Neutrophil (primary cell): ENCODE measurements at regions not wholly inside any gene's neighbourhood (a gene's known extent, or its start where the extent isn't known, plus 50 kb on each side); places are given as distances from the start of the nearest gene placed in this dataset.

Experiments
- H3K27ac ChIP-seq: fragments of 200-600 bp; sonication (generic); 2 replicates; pipeline ENCODE4 v1.5.1; 2016; ENCODE audit warnings: mild to moderate bottlenecking, moderate library complexity
- H3K27me3 ChIP-seq: fragments of 200-600 bp; sonication (generic); 2 replicates; pipeline ENCODE4 v1.6.0; 2016; ENCODE audit warnings: mild to moderate bottlenecking
- H3K36me3 ChIP-seq: fragments of 200-600 bp; sonication (generic); 2 replicates; pipeline ENCODE4 v1.5.1; 2017
- H3K4me1 ChIP-seq, 2 experiments: fragments of 200-600 bp in 1 of 2; sonication (generic) in 1 of 2; 1 replicate in 1 of 2; 2 replicates in 1 of 2; pipeline versions ENCODE4 v1.5.1 to v1.6.1; 2013 to 2016; ENCODE audit warnings: low read depth in 1 of 2, low read length in 1 of 2, mild to moderate bottlenecking in 1 of 2, moderate library complexity in 1 of 2; ENCODE audit not compliant: control insufficient read depth in 1 of 2, insufficient read depth in 1 of 2
- H3K4me3 ChIP-seq, 2 experiments: fragments of 200-600 bp in 1 of 2; sonication (generic) in 1 of 2; 1 replicate in 1 of 2; 2 replicates in 1 of 2; pipeline ENCODE4 v1.5.1; 2013 to 2016; ENCODE audit warnings: low read depth in 1 of 2, low read length in 1 of 2, mild to moderate bottlenecking in 1 of 2, moderate library complexity in 1 of 2
- H3K9me3 ChIP-seq: fragments of 200-600 bp; sonication (generic); 2 replicates; pipeline ENCODE4 v1.5.1; 2016
- CTCF ChIP-seq: fragments of 200-600 bp; sonication (generic); IDR thresholded peaks from 2 replicates; pipeline ENCODE4 v1.5.1; 2016; ENCODE audit warnings: antibody characterized with exemption

GRCh38 chr4:177064116-177064515, 245.6 kb upstream of the NEIL3 start:
- Histone ChIP-seq H3K27me3 (no peaks in the 10 kb centered on the region), H3K9me3 (no peaks in the 10 kb centered on the region), H3K27ac (no peak overlapping the region), H3K4me1 (no peaks in the 10 kb centered on the region), H3K4me3 (no peak overlapping the region), H3K36me3 (no peaks in the 10 kb centered on the region)
- no peak for TF ChIP-seq CTCF

GRCh38 chr4:177064729-177065394, 244.8 kb upstream of the NEIL3 start:
- Histone ChIP-seq H3K27ac (no peak overlapping the region), H3K4me3 (no peak overlapping the region), H3K36me3 (no peaks in the 10 kb centered on the region)

GRCh38 chr4:177066746-177067145, 242.9 kb upstream of the NEIL3 start:
- no peak for TF ChIP-seq CTCF
- Histone ChIP-seq H3K4me1 (no peaks in the 10 kb centered on the region), H3K27ac (no peak overlapping the region), H3K4me3 (no peak overlapping the region), H3K36me3 (no peaks in the 10 kb centered on the region), H3K27me3 (no peaks in the 10 kb centered on the region), H3K9me3 (no peaks in the 10 kb centered on the region)

More at GRCh38 chr4:177064729-177065394, 244.8 kb upstream of the NEIL3 start:
- no peak for TF ChIP-seq CTCF
- Histone ChIP-seq H3K27me3 (no peaks in the 10 kb centered on the region), H3K9me3 (no peaks in the 10 kb centered on the region), H3K4me1 (no peaks in the 10 kb centered on the region)

GRCh38 chr4:177070533-177071058, 239.1 kb upstream of the NEIL3 start:
- Histone ChIP-seq H3K4me3 (no peak overlapping the region), H3K27me3 (no peaks in the 10 kb centered on the region), H3K36me3 (no peaks in the 10 kb centered on the region), H3K4me1 (no peaks in the 10 kb centered on the region), H3K9me3 (no peaks in the 10 kb centered on the region), H3K27ac (no peak overlapping the region)
- no peak for TF ChIP-seq CTCF

GRCh38 chr4:177077095-177077971, 232.3 kb upstream of the NEIL3 start:
- no peaks in the 10 kb centered on the region for H3K4me1 ChIP-seq
- no peaks in the 10 kb centered on the region for H3K27me3 ChIP-seq
- no peak overlapping the region for H3K4me3 ChIP-seq
- no peaks in the 10 kb centered on the region for H3K36me3 ChIP-seq
- TF ChIP-seq CTCF = no peak
- H3K9me3 ChIP-seq = no peaks in the 10 kb centered on the region
- no peak overlapping the region for H3K27ac ChIP-seq
